ENCODE measurements at regions not wholly inside any gene's neighbourhood (a gene's known extent, or its start where the extent isn't known, plus 50 kb on each side); places are given as distances from the start of the nearest gene placed in this dataset.

DNA sequence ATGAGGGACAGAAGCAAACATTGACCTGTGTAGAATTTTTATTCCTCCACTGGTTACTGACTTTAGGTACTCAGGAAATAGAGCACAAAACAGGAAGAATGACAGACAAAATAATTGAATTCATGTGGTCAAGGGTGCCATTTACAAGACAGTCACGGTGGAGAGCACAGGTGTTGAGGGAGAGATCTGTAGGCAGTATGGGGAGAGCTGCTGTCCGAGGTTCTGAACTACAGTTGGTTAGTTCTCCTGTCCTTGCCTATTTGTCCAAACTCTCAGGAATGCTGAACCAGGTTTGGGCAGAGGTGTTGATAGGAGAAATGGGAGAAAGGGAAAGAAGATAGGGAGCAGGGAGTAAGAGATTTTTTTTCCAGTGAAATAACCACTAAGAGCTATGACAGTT, 178.5 kb upstream of the ZBTB20 start:
- Histone ChIP-seq H3F3A (ENCODE audit: insufficient read depth) (no peaks in the 10 kb centered on the region), H2AFZ (ENCODE audit: low read depth, low read length, severe bottlenecking) (no peak overlapping the region), H3K4me2 (ENCODE audit: low read depth, low read length, poor library complexity, severe bottlenecking) (no peak overlapping the region), H4K20me1 (ENCODE audit: low read depth, low read length) (no peaks in the 10 kb centered on the region), H3K9me2 (replicated peaks; ENCODE audit: insufficient read depth, low read length) (no peaks in the 10 kb centered on the region), H3K36me3 (ENCODE audit: low read length) (no peaks in the 10 kb centered on the region), H3K9ac (ENCODE audit: low read length) (no peak overlapping the region), H3K27ac (ENCODE audit: low read depth, low read length) (no peak overlapping the region), H3K27me3 (ENCODE audit: low read length) (no peaks in the 10 kb centered on the region), H3K79me2 (ENCODE audit: insufficient read depth, low read length) (no peaks in the 10 kb centered on the region), H3K4me3 (ENCODE audit: insufficient read depth, low read length, poor library complexity, severe bottlenecking) (no peak overlapping the region), H3K9me3 (ENCODE audit: insufficient read depth, low read length) (no peaks in the 10 kb centered on the region)
- TF ChIP-seq EZH2phosphoT487 (conservative IDR thresholded peaks at IDR 0.05; ENCODE audit: low read length), result no peak
- TF ChIP-seq, protein P1, sequence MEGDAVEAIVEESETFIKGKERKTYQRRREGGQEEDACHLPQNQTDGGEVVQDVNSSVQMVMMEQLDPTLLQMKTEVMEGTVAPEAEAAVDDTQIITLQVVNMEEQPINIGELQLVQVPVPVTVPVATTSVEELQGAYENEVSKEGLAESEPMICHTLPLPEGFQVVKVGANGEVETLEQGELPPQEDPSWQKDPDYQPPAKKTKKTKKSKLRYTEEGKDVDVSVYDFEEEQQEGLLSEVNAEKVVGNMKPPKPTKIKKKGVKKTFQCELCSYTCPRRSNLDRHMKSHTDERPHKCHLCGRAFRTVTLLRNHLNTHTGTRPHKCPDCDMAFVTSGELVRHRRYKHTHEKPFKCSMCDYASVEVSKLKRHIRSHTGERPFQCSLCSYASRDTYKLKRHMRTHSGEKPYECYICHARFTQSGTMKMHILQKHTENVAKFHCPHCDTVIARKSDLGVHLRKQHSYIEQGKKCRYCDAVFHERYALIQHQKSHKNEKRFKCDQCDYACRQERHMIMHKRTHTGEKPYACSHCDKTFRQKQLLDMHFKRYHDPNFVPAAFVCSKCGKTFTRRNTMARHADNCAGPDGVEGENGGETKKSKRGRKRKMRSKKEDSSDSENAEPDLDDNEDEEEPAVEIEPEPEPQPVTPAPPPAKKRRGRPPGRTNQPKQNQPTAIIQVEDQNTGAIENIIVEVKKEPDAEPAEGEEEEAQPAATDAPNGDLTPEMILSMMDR (IDR thresholded peaks at IDR 0.05; ENCODE audit: insufficient read depth, low read length, poor library complexity, severe bottlenecking), result no peak

DNA sequence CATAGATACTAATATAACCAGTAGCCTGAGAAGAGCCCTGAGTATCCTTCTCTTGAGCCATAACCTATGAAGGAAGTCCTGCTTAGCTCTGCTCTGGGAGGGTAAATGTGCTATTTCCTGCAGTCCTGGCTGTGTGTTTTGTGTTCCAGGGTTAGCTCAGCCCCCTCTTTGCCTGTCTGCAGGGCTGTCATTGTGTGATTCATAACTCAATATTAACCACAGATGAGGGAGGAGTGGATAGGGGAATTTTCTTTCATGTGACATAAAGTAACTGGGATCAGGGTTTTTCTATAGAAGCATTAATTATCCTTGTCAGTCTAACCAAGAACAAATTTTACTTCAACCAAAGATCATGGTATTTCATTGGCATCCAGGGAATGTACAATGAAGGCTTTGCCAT, 183.3 kb upstream of the ZBTB20 start:
- Histone ChIP-seq H3F3A (ENCODE audit: insufficient read depth) (no peaks in the 10 kb centered on the region), H4K20me1 (ENCODE audit: low read depth, low read length) (no peaks in the 10 kb centered on the region), H3K9ac (ENCODE audit: low read length) (no peak overlapping the region), H2AFZ (ENCODE audit: low read depth, low read length, severe bottlenecking) (no peak overlapping the region), H3K36me3 (ENCODE audit: low read length) (no peaks in the 10 kb centered on the region), H3K27me3 (ENCODE audit: low read length) (no peaks in the 10 kb centered on the region), H3K9me3 (ENCODE audit: insufficient read depth, low read length) (no peaks in the 10 kb centered on the region), H3K9me2 (replicated peaks; ENCODE audit: insufficient read depth, low read length) (no peaks in the 10 kb centered on the region), H3K4me2 (ENCODE audit: low read depth, low read length, poor library complexity, severe bottlenecking) (no peak overlapping the region), H3K79me2 (ENCODE audit: insufficient read depth, low read length) (no peaks in the 10 kb centered on the region), H3K27ac (ENCODE audit: low read depth, low read length) (no peak overlapping the region), H3K4me3 (ENCODE audit: insufficient read depth, low read length, poor library complexity, severe bottlenecking) (no peak overlapping the region)
- no peak for TF ChIP-seq EZH2phosphoT487 (conservative IDR thresholded peaks at IDR 0.05; ENCODE audit: low read length)
- TF ChIP-seq, protein P1 (IDR thresholded peaks at IDR 0.05; ENCODE audit: insufficient read depth, low read length, poor library complexity, severe bottlenecking), result no peak

DNA sequence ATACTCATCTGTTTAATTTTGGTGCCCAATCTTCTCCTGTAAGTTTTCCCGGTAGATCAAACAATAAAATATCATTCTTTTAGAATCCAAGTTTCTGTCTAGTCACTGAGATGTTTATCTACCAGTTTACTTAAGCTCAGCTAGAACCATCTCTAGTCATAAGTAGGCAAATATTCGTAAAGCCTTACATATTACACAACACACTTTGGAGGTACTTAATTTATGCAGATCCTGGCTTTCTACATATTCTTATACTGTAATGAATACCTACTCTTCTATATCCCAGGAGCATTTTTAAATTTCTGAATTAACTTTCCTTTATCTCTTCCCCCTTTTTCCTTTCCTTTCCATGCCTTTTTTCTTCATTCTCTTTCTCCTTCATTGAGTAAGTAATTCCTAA, 185.9 kb upstream of the ZBTB20 start:
- Histone ChIP-seq H3K9ac (ENCODE audit: low read length) (no peak overlapping the region), H3K27me3 (ENCODE audit: low read length) (no peaks in the 10 kb centered on the region), H3F3A (ENCODE audit: insufficient read depth) (no peaks in the 10 kb centered on the region), H3K79me2 (ENCODE audit: insufficient read depth, low read length) (no peaks in the 10 kb centered on the region), H3K4me3 (ENCODE audit: insufficient read depth, low read length, poor library complexity, severe bottlenecking) (no peak overlapping the region), H3K27ac (ENCODE audit: low read depth, low read length) (no peak overlapping the region), H3K36me3 (ENCODE audit: low read length) (no peaks in the 10 kb centered on the region), H4K20me1 (ENCODE audit: low read depth, low read length) (no peaks in the 10 kb centered on the region), H3K9me3 (ENCODE audit: insufficient read depth, low read length) (no peaks in the 10 kb centered on the region), H2AFZ (ENCODE audit: low read depth, low read length, severe bottlenecking) (no peak overlapping the region), H3K9me2 (replicated peaks; ENCODE audit: insufficient read depth, low read length) (no peaks in the 10 kb centered on the region), H3K4me2 (ENCODE audit: low read depth, low read length, poor library complexity, severe bottlenecking) (no peak overlapping the region)
- no peak for TF ChIP-seq EZH2phosphoT487 (conservative IDR thresholded peaks at IDR 0.05; ENCODE audit: low read length)
- TF ChIP-seq, protein P1 (IDR thresholded peaks at IDR 0.05; ENCODE audit: insufficient read depth, low read length, poor library complexity, severe bottlenecking), result no peak

Data from SU-DHL-6 (cell line).